Trophoblast cell (in vitro differentiated cells and primary cell): ENCODE measurements at regions not wholly inside any gene's neighbourhood (a gene's known extent, or its start where the extent isn't known, plus 50 kb on each side); places are given as distances from the start of the nearest gene placed in this dataset.

Experiments used
- DNase-seq, 2 donors: peaks; one replicate each; pipeline ENCODE4 v3.0.0-alpha.2; 2016
- H2AFZ ChIP-seq: 2 replicates; pipeline ENCODE4 v1.6.1; 2013; ENCODE audit warnings: low read length, moderate library complexity, mild to moderate bottlenecking; ENCODE audit not compliant: insufficient read depth, poor library complexity
- H2AK5ac ChIP-seq: 2 replicates; pipeline ENCODE4 v1.6.1; 2013; ENCODE audit warnings: mild to moderate bottlenecking, low read length
- H2BK120ac ChIP-seq: 2 replicates; pipeline ENCODE4 v1.6.1; 2013; ENCODE audit warnings: low read length, mild to moderate bottlenecking, moderate library complexity; ENCODE audit not compliant: insufficient read depth, poor library complexity
- H2BK12ac ChIP-seq: 2 replicates; pipeline ENCODE4 v1.6.1; 2013; ENCODE audit warnings: mild to moderate bottlenecking, low read length, moderate library complexity
- H2BK5ac ChIP-seq: 2 replicates; pipeline ENCODE4 v1.6.1; 2013; ENCODE audit warnings: low read length, low read depth, moderate library complexity, mild to moderate bottlenecking; ENCODE audit not compliant: poor library complexity
- H3K14ac ChIP-seq: 2 replicates; pipeline ENCODE4 v1.6.1; 2013; ENCODE audit warnings: mild to moderate bottlenecking, low read length
- H3K18ac ChIP-seq: 2 replicates; pipeline ENCODE4 v1.6.1; 2013; ENCODE audit warnings: mild to moderate bottlenecking, low read length
- H3K23ac ChIP-seq: 2 replicates; pipeline ENCODE4 v1.6.1; 2013; ENCODE audit warnings: low read length
- H3K27ac ChIP-seq: 2 replicates; pipeline ENCODE4 v1.5.1; 2013; ENCODE audit warnings: low read depth, mild to moderate bottlenecking, inconsistent platforms, low read length, moderate library complexity
- H3K27me3 ChIP-seq: 2 replicates; pipeline ENCODE4 v1.6.1; 2013; ENCODE audit warnings: inconsistent platforms, mild to moderate bottlenecking, low read length, moderate library complexity; ENCODE audit not compliant: insufficient read depth
- H3K36me3 ChIP-seq, 2 experiments: 1 replicate in 1 of 2; 2 replicates in 1 of 2; pipeline ENCODE4 v1.6.1; 2013; ENCODE audit warnings: low read length in 2 of 2, mild to moderate bottlenecking in 2 of 2, moderate library complexity in 1 of 2; ENCODE audit not compliant: insufficient read depth in 2 of 2, control insufficient read depth in 1 of 2
- H3K4ac ChIP-seq: 2 replicates; pipeline ENCODE4 v1.6.1; 2013; ENCODE audit warnings: low read depth, mild to moderate bottlenecking, low read length, moderate library complexity
- H3K4me1 ChIP-seq, 2 experiments: 1 replicate in 1 of 2; 2 replicates in 1 of 2; pipeline ENCODE4 v1.6.1; 2013; ENCODE audit warnings: low read length in 2 of 2, mild to moderate bottlenecking in 2 of 2, moderate library complexity in 1 of 2; ENCODE audit not compliant: insufficient read depth in 2 of 2, control insufficient read depth in 1 of 2
- H3K4me2 ChIP-seq: 2 replicates; pipeline ENCODE4 v1.6.1; 2013; ENCODE audit warnings: inconsistent platforms, mild to moderate bottlenecking, low read length, moderate library complexity
- H3K4me3 ChIP-seq: 2 replicates; pipeline ENCODE4 v1.5.1; 2013; ENCODE audit warnings: mild to moderate bottlenecking, low read depth, low read length, inconsistent platforms
- H3K79me1 ChIP-seq: one replicate; pipeline ENCODE4 v1.6.1; 2013; ENCODE audit warnings: low read length
- H3K79me2 ChIP-seq: 2 replicates; pipeline ENCODE4 v1.6.1; 2013; ENCODE audit warnings: low read length, mild to moderate bottlenecking; ENCODE audit not compliant: control insufficient read depth, insufficient read depth, poor library complexity
- H3K9ac ChIP-seq: 2 replicates; pipeline ENCODE4 v1.6.1; 2013; ENCODE audit warnings: mild to moderate bottlenecking, low read length
- H3K9me3 ChIP-seq: 2 replicates; pipeline ENCODE4 v1.6.1; 2013; ENCODE audit warnings: low read depth, mild to moderate bottlenecking, control low read depth, inconsistent platforms, low read length; ENCODE audit not compliant: insufficient read depth
- H4K12ac ChIP-seq: 2 replicates; pipeline ENCODE4 v1.6.1; 2013; ENCODE audit warnings: low read depth, mild to moderate bottlenecking, low read length, moderate library complexity
- H4K8ac ChIP-seq: 2 replicates; pipeline ENCODE4 v1.6.1; 2013; ENCODE audit warnings: low read depth, mild to moderate bottlenecking, low read length, moderate library complexity
- H4K91ac ChIP-seq: one replicate; pipeline ENCODE4 v1.6.1; 2013; ENCODE audit warnings: low read depth, mild to moderate bottlenecking, low read length, moderate library complexity
- WGBS: extraction: QIAGEN DNeasy Blood & Tissue Kit; methylation state at CpG from one replicate; pipeline ENCODE4 v1.1.7; 2013; ENCODE audit warnings: missing lambda C conversion rate; ENCODE audit not compliant: insufficient read length, insufficient coverage; ENCODE audit errors: extremely low coverage; 5-methylcytosine and 5-hydroxymethylcytosine counted together

DNA sequence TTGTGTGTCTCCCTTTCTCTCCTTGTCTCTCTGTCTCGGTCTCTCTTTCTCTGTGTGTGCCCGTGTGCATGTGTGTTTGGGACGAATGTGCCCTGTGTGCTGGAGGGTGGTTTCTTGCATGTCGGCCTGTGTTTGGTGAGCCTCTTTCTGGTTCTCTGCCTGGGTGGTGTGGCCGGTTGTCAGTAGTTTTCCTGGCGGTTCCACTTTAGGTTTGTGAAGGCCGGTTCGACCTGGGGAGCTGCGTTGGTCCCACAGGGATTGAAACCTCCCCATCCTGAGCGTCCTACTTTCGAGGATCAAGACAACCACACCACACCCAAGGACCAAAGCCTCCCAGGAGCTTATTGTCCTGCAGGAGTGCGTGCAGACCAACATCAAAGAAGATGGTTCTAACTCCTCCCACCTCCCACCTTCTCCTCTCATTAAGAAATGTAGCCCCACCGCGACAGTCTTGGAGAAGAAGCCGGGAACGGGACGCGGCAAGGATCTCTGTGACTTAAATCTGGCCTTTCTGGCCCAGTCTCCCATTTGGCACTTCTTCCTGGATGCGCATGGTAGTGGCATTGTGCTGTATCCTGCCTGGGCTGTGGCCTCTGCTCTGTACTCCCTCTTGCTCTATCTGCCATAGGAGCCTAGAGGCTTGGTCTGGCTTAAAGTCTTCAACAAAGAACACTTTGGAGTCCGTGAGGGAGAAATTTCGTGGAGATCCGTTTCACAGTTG lies 1685.0 kb downstream of the TP53TG3F start:
- H2BK5ac ChIP-seq: no peak overlapping the region
- no peak overlapping the region for H3K23ac ChIP-seq
- no peak overlapping the region for H4K8ac ChIP-seq
- no peak overlapping the region for H3K4me2 ChIP-seq
- no peaks in the 10 kb centered on the region for H3K79me2 ChIP-seq
- H3K79me1 ChIP-seq: no peaks in the 10 kb centered on the region
- WGBS: no CpG with 5 or more reads among the region's 22 CpGs
- no peaks in the 10 kb centered on the region for H3K36me3 ChIP-seq
- H3K4me1 ChIP-seq: no peaks in the 10 kb centered on the region
- no peak overlapping the region for H3K4me3 ChIP-seq
- H3K9me3 ChIP-seq: peaks cover 92% of the 10 kb centered on the region
- H3K4ac ChIP-seq: no peak overlapping the region
- H3K18ac ChIP-seq: no peak overlapping the region
- H2BK120ac ChIP-seq: no peak overlapping the region
- H4K12ac ChIP-seq: no peak overlapping the region
- H2AK5ac ChIP-seq: no peak overlapping the region
- H2AFZ ChIP-seq: no peak overlapping the region
- H3K9ac ChIP-seq: no peak overlapping the region
- H3K27ac ChIP-seq: no peak overlapping the region
- H3K27me3 ChIP-seq: no peaks in the 10 kb centered on the region
- no peak overlapping the region for H3K14ac ChIP-seq
- H2BK12ac ChIP-seq: no peak overlapping the region
- no peak for DNase-seq
- H4K91ac ChIP-seq: no peak overlapping the region

- H3K18ac ChIP-seq: no peak overlapping the region
- no peak overlapping the region for H2BK120ac ChIP-seq
- peak in 1 of 2 donors; percentile 3 for DNase-seq
- H3K4me3 ChIP-seq: no peak overlapping the region
- H3K27ac ChIP-seq: no peak overlapping the region
- no peak overlapping the region for H2AFZ ChIP-seq
- no peak overlapping the region for H3K14ac ChIP-seq
- no peak overlapping the region for H4K8ac ChIP-seq
- no peak overlapping the region for H3K23ac ChIP-seq
- H3K4ac ChIP-seq: no peak overlapping the region
- H2BK12ac ChIP-seq: no peak overlapping the region
- WGBS: no CpG with 5 or more reads among the region's 23 CpGs
- peaks cover 90% of the 10 kb centered on the region for H3K9me3 ChIP-seq
- no peak overlapping the region for H3K9ac ChIP-seq
- H3K79me2 ChIP-seq: no peaks in the 10 kb centered on the region
- H2BK5ac ChIP-seq: no peak overlapping the region
- no peak overlapping the region for H4K12ac ChIP-seq
- H4K91ac ChIP-seq: no peak overlapping the region
- H3K27me3 ChIP-seq: no peaks in the 10 kb centered on the region
- no peak overlapping the region for H2AK5ac ChIP-seq
- H3K79me1 ChIP-seq: no peaks in the 10 kb centered on the region
- H3K4me1 ChIP-seq: no peaks in the 10 kb centered on the region
- H3K4me2 ChIP-seq: no peak overlapping the region
- no peaks in the 10 kb centered on the region for H3K36me3 ChIP-seq
These were observed 1686.8 kb downstream of the TP53TG3F start for GRCh38 chr16:35146031-35146710.

DNA sequence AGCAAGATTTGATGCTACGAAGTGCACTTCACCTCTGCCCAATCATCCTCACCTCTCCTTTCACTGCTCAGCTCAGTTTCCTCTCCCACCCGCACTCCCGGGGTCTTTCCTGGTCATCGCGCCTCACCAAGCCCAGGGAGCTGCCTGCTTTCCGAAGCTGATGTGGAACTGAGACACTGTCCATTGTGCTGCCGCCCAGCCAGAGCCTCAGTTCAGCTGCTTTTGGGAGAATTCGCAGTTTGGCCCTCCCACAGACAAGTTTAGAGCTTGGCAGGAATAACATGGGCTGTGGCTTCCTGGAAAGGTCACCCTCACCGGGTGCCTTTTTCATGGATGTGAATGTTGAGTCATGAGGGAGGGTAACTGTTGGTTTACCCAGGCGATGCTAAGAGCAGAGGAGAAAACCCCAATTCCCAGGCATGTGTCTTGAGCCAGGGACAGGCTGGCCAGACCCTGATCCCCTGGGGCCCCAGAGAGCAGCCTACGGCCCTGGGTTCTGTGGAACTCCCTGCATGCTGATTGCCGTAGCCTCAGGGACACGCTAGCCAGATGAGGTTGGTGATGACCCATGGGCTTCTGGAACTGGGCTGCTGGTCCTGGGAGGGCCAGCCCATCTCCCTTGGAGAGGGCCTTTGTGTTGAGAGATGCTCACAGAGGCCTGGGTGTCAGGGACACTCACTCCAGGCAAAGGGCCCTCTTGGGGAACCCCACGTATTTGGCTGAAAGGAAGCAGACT lies 1687.5 kb downstream of the TP53TG3F start:
- Histone ChIP-seq H3K79me1 (no peaks in the 10 kb centered on the region), H3K4me1 (no peaks in the 10 kb centered on the region), H2BK12ac (no peak overlapping the region), H3K4me3 (no peak overlapping the region), H3K4ac (no peak overlapping the region), H3K14ac (no peak overlapping the region), H2AK5ac (no peak overlapping the region), H3K36me3 (no peaks in the 10 kb centered on the region), H3K9ac (no peak overlapping the region), H3K79me2 (no peaks in the 10 kb centered on the region), H2BK5ac (no peak overlapping the region), H3K27ac (no peak overlapping the region), H4K12ac (no peak overlapping the region), H4K8ac (no peak overlapping the region), H3K18ac (no peak overlapping the region), H3K4me2 (no peak overlapping the region), H4K91ac (no peak overlapping the region), H3K9me3 (peaks cover 91% of the 10 kb centered on the region), H2AFZ (no peak overlapping the region), H3K27me3 (no peaks in the 10 kb centered on the region), H2BK120ac (no peak overlapping the region), H3K23ac (no peak overlapping the region)
- no peak for DNase-seq
- no CpG with 5 or more reads among the region's 14 CpGs for WGBS

- no peak overlapping the region for H3K23ac ChIP-seq
- H3K79me2 ChIP-seq: no peaks in the 10 kb centered on the region
- H3K14ac ChIP-seq: no peak overlapping the region
- H3K27ac ChIP-seq: no peak overlapping the region
- H4K8ac ChIP-seq: no peak overlapping the region
- no peak overlapping the region for H2BK5ac ChIP-seq
- H3K4ac ChIP-seq: no peak overlapping the region
- no peaks in the 10 kb centered on the region for H3K27me3 ChIP-seq
- no CpG with 5 or more reads among the region's 10 CpGs for WGBS
- no peak overlapping the region for H4K12ac ChIP-seq
- H3K4me2 ChIP-seq: no peak overlapping the region
- no peak overlapping the region for H4K91ac ChIP-seq
- H3K9me3 ChIP-seq: peaks cover 90% of the 10 kb centered on the region
- H3K4me1 ChIP-seq: no peaks in the 10 kb centered on the region
- H2AFZ ChIP-seq: no peak overlapping the region
- H3K18ac ChIP-seq: no peak overlapping the region
- H2AK5ac ChIP-seq: no peak overlapping the region
- H2BK120ac ChIP-seq: no peak overlapping the region
- H2BK12ac ChIP-seq: no peak overlapping the region
- H3K36me3 ChIP-seq: no peaks in the 10 kb centered on the region
- no peaks in the 10 kb centered on the region for H3K79me1 ChIP-seq
- DNase-seq: no peak
- no peak overlapping the region for H3K4me3 ChIP-seq
- no peak overlapping the region for H3K9ac ChIP-seq
These were observed 1688.4 kb downstream of the TP53TG3F start for GRCh38 chr16:35147556-35148504.
